Adrenal gland (tissue), 9 donors: ENCODE measurements at regions not wholly inside any gene's neighbourhood (a gene's known extent, or its start where the extent isn't known, plus 50 kb on each side); places are given as distances from the start of the nearest gene placed in this dataset.

Experiments used
- DNase-seq, 7 donors: peaks; one replicate each; pipeline ENCODE4 v3.0.0-alpha.2; 2019 to 2020
- H3K27ac ChIP-seq, 5 donors: fragments of 200-600 bp; sonication (generic) in 4 of 5; 1 replicate in 3 of 5; 2 replicates in 2 of 5; pipeline versions ENCODE4 v1.5.1 to v1.8.0; 2016 to 2020; ENCODE audit warnings: mild to moderate bottlenecking in 1 of 5
- H3K27me3 ChIP-seq: fragments of 200-600 bp; 2 replicates; pipeline ENCODE4 v1.8.0; 2021
- H3K36me3 ChIP-seq, 2 donors: fragments of 200-600 bp; replicated peaks in 1 of 2; 1 replicate in 1 of 2; 2 replicates in 1 of 2; pipeline versions ENCODE4 v1.5.1 to v1.8.0; 2018 to 2022
- H3K4me1 ChIP-seq, 2 donors: fragments of 200-600 bp; replicated peaks in 1 of 2; 1 replicate in 1 of 2; 2 replicates in 1 of 2; pipeline versions ENCODE4 v1.5.1 to v1.8.0; 2018 to 2021
- H3K4me3 ChIP-seq, 4 donors: fragments of 200-600 bp; sonication (generic) in 3 of 4; one replicate each; pipeline ENCODE4 v1.5.1; 2016 to 2018
- H3K9me3 ChIP-seq, 3 donors: fragments of 200-600 bp; sonication (generic) in 1 of 3; replicated peaks in 1 of 3; 1 replicate in 2 of 3; 2 replicates in 1 of 3; pipeline versions ENCODE4 v1.5.1 to v1.8.0; 2016 to 2021
- CTCF ChIP-seq, 6 experiments: fragments of 450-650 bp in 4 of 6; fragments of 200-600 bp in 2 of 6; sonication (generic) in 1 of 6; IDR thresholded peaks; 1 replicate in 5 of 6; 2 replicates in 1 of 6; pipeline versions ENCODE4 v1.5.1 to v1.8.0; 2016 to 2021; ENCODE audit warnings: antibody characterized with exemption in 6 of 6, mild to moderate bottlenecking in 2 of 6, moderate library complexity in 1 of 6
- POLR2A ChIP-seq, 2 donors: fragments of 450-650 bp; IDR thresholded peaks; one replicate each; pipeline ENCODE4 v1.6.1; 2017; ENCODE audit warnings: antibody characterized with exemption in 2 of 2, mild to moderate bottlenecking in 2 of 2, moderate library complexity in 1 of 2
- WGBS, 4 donors: extraction: QIAGEN DNeasy Blood & Tissue Kit in 2 of 4; methylation state at CpG; one replicate each; pipeline versions ENCODE4 v1.1.5 to v1.1.7; 2013 to 2017; 5-methylcytosine and 5-hydroxymethylcytosine counted together
- intact Hi-C, 2 donors: fragments of 100-400 bp; cut with DNase I; formaldehyde crosslinking; loops; one replicate each; pipeline versions ENCODE4 v1.14.1 to v1.15.0; 2022 to 2023
- donor health status: healthy with polysubstance abuse.
- donor health status: Bipolar disorder and iron deficiency.
- donor health status: DM: yes; HTN: yes; CAD: no.
- donor health status: DM: no; HTN: no; CAD: no.
- donor health status: DM: no; HTN: no; CAD: no.

- Histone ChIP-seq H3K27ac (no peak overlapping the region), H3K4me1 (no peaks in the 10 kb centered on the region), H3K36me3 (no peaks in the 10 kb centered on the region), H3K4me3 (no peak overlapping the region), H3K27me3 (no peaks in the 10 kb centered on the region), H3K9me3 (no peaks in the 10 kb centered on the region)
- TF ChIP-seq POLR2A (IDR thresholded peaks at IDR 0.05) (no peak), CTCF (IDR thresholded peaks at IDR 0.05) (no peak)
- DNase-seq: no peak
- intact Hi-C loops: loop anchor here in 1 of 2 donors (10.0 kb wide), 1 partner anchor 178 kb away; no protein-coding TSS in a partner anchor
- whole genome bisulfite sequencing, 4 donors: 81 to 93% (median 87%) methylated on average over 10 to 11 of the region's 11 CpGs
Observed at GRCh38 chr20:23232679-23233308, 117.8 kb upstream of the NXT1 start.

DNA sequence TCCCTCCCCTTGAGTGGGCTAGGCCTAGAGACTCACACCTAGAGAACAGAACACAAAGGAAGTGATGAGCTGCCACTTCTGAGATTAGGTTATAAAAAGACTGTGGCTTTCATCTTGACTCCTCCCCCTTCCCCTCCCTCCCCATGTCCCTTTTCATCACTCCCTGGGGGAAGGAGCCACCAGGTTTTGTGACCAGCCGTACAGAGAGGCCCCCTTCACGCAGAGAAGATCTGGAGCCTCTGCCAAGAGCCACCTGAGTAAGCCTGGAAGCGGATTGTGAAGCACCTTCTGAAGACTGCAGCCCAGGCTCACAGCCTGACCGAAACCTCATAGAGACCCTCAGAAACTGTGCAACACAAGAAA, 118.4 kb upstream of the NXT1 start:
- no peak for DNase-seq
- Histone ChIP-seq H3K36me3 (no peaks in the 10 kb centered on the region), H3K9me3 (no peaks in the 10 kb centered on the region), H3K27me3 (no peaks in the 10 kb centered on the region), H3K4me1 (no peaks in the 10 kb centered on the region), H3K4me3 (no peak overlapping the region), H3K27ac (no peak overlapping the region)
- intact Hi-C loops: loop anchor here in 1 of 2 donors (10.0 kb wide), 1 partner anchor 177 kb away; no protein-coding TSS in a partner anchor
- no peak for TF ChIP-seq POLR2A (IDR thresholded peaks at IDR 0.05)
- no peak for TF ChIP-seq CTCF (IDR thresholded peaks at IDR 0.05)
- WGBS, 4 donors: 88 to 97% (median 96%) methylated on average over 4 of the region's 4 CpGs

DNA sequence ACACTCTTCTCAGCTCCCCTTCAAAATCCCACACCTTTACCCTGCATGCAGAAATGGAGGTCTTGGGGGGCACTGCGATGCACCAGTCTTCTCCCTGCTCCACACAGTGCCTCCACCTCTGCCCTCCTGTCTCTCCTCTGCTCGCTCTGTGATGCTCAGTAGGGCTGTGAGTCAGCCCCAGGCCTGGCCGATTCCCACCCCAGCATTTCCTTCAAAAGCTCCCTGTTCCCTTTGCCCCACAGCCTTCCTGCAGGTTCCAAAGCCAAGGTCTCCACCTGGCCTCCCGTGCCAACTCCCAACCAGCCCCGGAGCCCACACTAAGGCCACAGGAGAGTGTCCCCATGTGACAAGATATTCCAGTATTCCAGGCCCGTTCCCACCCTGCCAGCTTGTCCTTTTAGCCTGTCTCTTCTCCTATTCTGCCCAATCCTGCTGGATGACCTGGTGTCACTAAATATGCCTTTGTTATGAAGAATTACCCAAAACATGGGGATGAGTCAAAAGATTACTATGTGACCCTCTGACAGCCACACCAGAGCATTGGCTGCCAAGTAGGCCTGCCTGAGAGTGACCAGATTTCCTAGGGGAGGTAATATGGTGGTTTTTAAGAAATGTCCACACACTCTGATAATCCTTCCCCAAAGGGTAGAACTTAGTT, 118.9 kb upstream of the NXT1 start:
- no peaks in the 10 kb centered on the region for H3K27me3 ChIP-seq
- H3K36me3 ChIP-seq: no peaks in the 10 kb centered on the region
- WGBS, 4 donors: 59 to 68% (median 66%) methylated on average over 5 to 6 of the region's 6 CpGs
- intact Hi-C loops: loop anchor here in 1 of 2 donors (10.0 kb wide), 1 partner anchor 177 kb away; no protein-coding TSS in a partner anchor
- H3K9me3 ChIP-seq: no peaks in the 10 kb centered on the region
- H3K4me1 ChIP-seq: peaks cover 0 to 3% of the 10 kb centered on the region in 2 donors
- no peak for DNase-seq
- no peak overlapping the region for H3K4me3 ChIP-seq
- TF ChIP-seq CTCF (IDR thresholded peaks at IDR 0.05) (no peak), POLR2A (IDR thresholded peaks at IDR 0.05) (no peak)
- H3K27ac ChIP-seq: no peak overlapping the region

- no peaks in the 10 kb centered on the region for H3K9me3 ChIP-seq
- intact Hi-C loops: loop anchor here in 1 of 2 donors (10.0 kb wide), 1 partner anchor 176 kb away; no protein-coding TSS in a partner anchor
- 77 to 78% (median 78%) methylated on average over 15 to 16 of the region's 16 CpGs for WGBS, 4 donors
- H3K4me1 ChIP-seq: peaks cover 0 to 3% of the 10 kb centered on the region in 2 donors
- no peak overlapping the region for H3K27ac ChIP-seq
- no peaks in the 10 kb centered on the region for H3K27me3 ChIP-seq
- H3K36me3 ChIP-seq: no peaks in the 10 kb centered on the region
- no peak overlapping the region for H3K4me3 ChIP-seq
- no peak for DNase-seq
- no peak for TF ChIP-seq POLR2A (IDR thresholded peaks at IDR 0.05)
- TF ChIP-seq CTCF (IDR thresholded peaks at IDR 0.05): no peak
Observed at GRCh38 chr20:23230766-23231385, 119.7 kb upstream of the NXT1 start.
